Uterus (tissue), 3 donors: ENCODE measurements at regions not wholly inside any gene's neighbourhood (a gene's known extent, or its start where the extent isn't known, plus 50 kb on each side); places are given as distances from the start of the nearest gene placed in this dataset.

Source experiments
- DNase-seq, 2 donors: peaks; one replicate each; pipeline ENCODE4 v3.0.0-alpha.2; 2019 to 2020
- H3K27ac ChIP-seq, 2 donors: fragments of 200-600 bp; sonication (generic); 1 replicate in 1 of 2; 2 replicates in 1 of 2; pipeline ENCODE4 v1.5.1; 2016 to 2018
- H3K27me3 ChIP-seq, 2 donors: fragments of 200-600 bp; sonication (generic); one replicate each; pipeline ENCODE4 v1.5.1; 2018 to 2019; ENCODE audit warnings: control low read depth in 1 of 2
- H3K36me3 ChIP-seq, 2 donors: fragments of 200-600 bp; sonication (generic); one replicate each; pipeline ENCODE4 v1.5.1; 2019; ENCODE audit warnings: control low read depth in 1 of 2
- H3K4me1 ChIP-seq, 2 donors: fragments of 200-600 bp; sonication (generic); one replicate each; pipeline ENCODE4 v1.5.1; 2018 to 2019; ENCODE audit warnings: control low read depth in 1 of 2
- H3K4me3 ChIP-seq, 2 donors: fragments of 200-600 bp; sonication (generic); 1 replicate in 1 of 2; 2 replicates in 1 of 2; pipeline ENCODE4 v1.5.1; 2018 to 2019; ENCODE audit warnings: mild to moderate bottlenecking in 1 of 2
- H3K9me3 ChIP-seq, 2 donors: fragments of 200-600 bp; sonication (generic); one replicate each; pipeline ENCODE4 v1.5.1; 2019; ENCODE audit warnings: control low read depth in 1 of 2
- CTCF ChIP-seq, 4 experiments: fragments of 200-600 bp in 2 of 4; fragments of 450-650 bp in 2 of 4; sonication (generic) in 2 of 4; IDR thresholded peaks; one replicate each; pipeline ENCODE4 v1.5.1; 2016 to 2019; ENCODE audit warnings: antibody characterized with exemption in 4 of 4, mild to moderate bottlenecking in 2 of 4, moderate library complexity in 1 of 4
- POLR2A ChIP-seq, 2 donors: fragments of 450-650 bp; IDR thresholded peaks; one replicate each; pipeline ENCODE4 v1.6.1; 2016; ENCODE audit warnings: antibody characterized with exemption in 2 of 2, mild to moderate bottlenecking in 1 of 2, moderate library complexity in 1 of 2
- intact Hi-C: fragments of 100-400 bp; cut with DNase I; formaldehyde crosslinking; loops from one replicate; pipeline ENCODE4 v1.15.1; 2023; ENCODE audit warnings: low total_unique reads
- donor health status: DM: yes; HTN: yes; CAD: no.

GRCh38 chr22:48654492-48654891, 1173.2 kb downstream of the BRD1 start:
- H3K27me3 ChIP-seq: no peaks in the 10 kb centered on the region
- no peak overlapping the region for H3K27ac ChIP-seq
- no peak for DNase-seq
- H3K4me1 ChIP-seq: no peaks in the 10 kb centered on the region
- no peaks in the 10 kb centered on the region for H3K9me3 ChIP-seq
- H3K36me3 ChIP-seq: no peaks in the 10 kb centered on the region
- TF ChIP-seq POLR2A (IDR thresholded peaks at IDR 0.05): no peak
- intact Hi-C loops: no loop called here
- no peak overlapping the region for H3K4me3 ChIP-seq

DNA sequence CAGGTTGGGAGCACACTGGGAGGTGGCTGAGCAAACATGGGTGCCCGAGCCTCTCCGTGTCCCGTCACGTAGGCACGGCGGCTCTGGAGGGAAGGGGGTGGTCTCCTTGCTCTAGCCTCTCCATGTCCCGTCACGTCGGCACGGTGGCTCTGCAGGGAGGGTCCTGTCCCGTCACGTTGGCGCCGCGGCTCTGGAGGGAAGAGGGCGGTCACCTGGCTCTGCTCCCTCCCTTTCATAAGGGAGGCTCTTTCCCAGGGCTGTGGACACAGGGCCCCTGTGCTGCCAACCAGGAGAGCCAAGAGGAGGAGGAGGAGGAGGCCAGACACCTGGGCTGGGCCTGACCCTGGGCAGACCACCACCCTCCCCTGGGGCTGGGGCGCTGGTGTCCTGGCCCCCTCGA, 1173.7 kb downstream of the BRD1 start:
- Histone ChIP-seq H3K36me3 (no peaks in the 10 kb centered on the region), H3K4me3 (no peak overlapping the region), H3K27ac (no peak overlapping the region), H3K27me3 (no peaks in the 10 kb centered on the region), H3K4me1 (no peaks in the 10 kb centered on the region), H3K9me3 (no peaks in the 10 kb centered on the region)
- intact Hi-C loops: no loop called here
- TF ChIP-seq CTCF (IDR thresholded peaks at IDR 0.05) (no peak), POLR2A (IDR thresholded peaks at IDR 0.05) (no peak)
- DNase-seq: no peak

- no peak overlapping the region for H3K27ac ChIP-seq
- intact Hi-C loops: no loop called here
- no peaks in the 10 kb centered on the region for H3K4me1 ChIP-seq
- DNase-seq: no peak
- H3K9me3 ChIP-seq: no peaks in the 10 kb centered on the region
- no peak for TF ChIP-seq POLR2A (IDR thresholded peaks at IDR 0.05)
- no peak for TF ChIP-seq CTCF (IDR thresholded peaks at IDR 0.05)
- no peak overlapping the region for H3K4me3 ChIP-seq
- H3K27me3 ChIP-seq: no peaks in the 10 kb centered on the region
- no peaks in the 10 kb centered on the region for H3K36me3 ChIP-seq
These were observed 1174.4 kb downstream of the BRD1 start for GRCh38 chr22:48653306-48653705.

DNA sequence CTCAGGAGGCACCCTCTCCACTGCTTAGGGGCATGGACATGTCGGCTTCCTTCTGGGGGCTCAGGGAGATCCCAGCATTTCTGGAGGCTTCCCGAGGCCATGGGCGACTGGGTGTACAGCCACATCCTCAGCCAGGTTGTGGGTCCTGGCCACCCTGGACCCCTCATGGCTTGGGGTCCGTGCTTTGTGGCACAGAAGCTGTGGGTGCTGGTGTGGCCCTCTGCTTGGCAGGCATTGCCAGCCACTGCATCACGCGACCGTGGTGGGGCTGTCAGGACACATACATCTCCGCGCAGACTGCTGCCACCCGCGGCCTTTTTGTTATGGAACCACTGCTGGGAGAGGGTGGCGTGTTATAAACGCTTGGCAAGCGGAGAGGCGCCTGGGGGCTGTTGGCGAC, 1174.9 kb downstream of the BRD1 start:
- Histone ChIP-seq H3K4me3 (no peak overlapping the region), H3K36me3 (no peaks in the 10 kb centered on the region), H3K4me1 (no peaks in the 10 kb centered on the region), H3K27me3 (no peaks in the 10 kb centered on the region), H3K9me3 (no peaks in the 10 kb centered on the region), H3K27ac (no peak overlapping the region)
- intact Hi-C loops: no loop called here
- TF ChIP-seq CTCF (IDR thresholded peaks at IDR 0.05) (no peak), POLR2A (IDR thresholded peaks at IDR 0.05) (no peak)
- DNase-seq: no peak

DNA sequence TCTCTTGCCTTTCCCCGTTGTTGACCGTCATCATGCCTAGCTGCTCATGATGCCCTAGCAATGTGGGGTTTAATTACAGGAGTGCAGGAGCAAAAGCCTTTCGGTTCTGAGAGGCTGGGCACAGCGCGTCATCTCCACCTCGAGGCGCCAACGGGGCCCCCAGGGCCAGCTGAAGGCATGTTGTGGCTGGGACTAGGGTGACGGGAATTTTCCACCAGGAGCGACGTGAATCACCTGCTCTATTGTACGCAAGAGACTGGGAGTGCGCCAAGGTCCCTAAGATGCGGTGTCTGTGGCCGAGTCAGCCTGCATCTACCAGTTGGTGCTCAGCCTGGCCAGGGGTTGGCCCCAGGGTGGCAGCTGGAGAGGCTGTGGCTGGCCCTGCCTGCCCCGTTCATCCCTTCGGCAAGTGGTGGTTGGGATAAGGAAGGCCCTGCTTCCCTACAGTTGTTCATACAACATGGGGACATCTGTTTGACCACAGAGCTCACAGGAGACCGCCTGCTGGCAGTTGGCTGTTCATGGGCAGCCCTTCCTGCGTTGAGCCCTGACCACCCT, 1175.6 kb downstream of the BRD1 start:
- TF ChIP-seq POLR2A (IDR thresholded peaks at IDR 0.05) (no peak), CTCF (IDR thresholded peaks at IDR 0.05) (no peak)
- H3K36me3 ChIP-seq: no peaks in the 10 kb centered on the region
- no peak overlapping the region for H3K4me3 ChIP-seq
- no peak overlapping the region for H3K27ac ChIP-seq
- no peaks in the 10 kb centered on the region for H3K27me3 ChIP-seq
- no peak for DNase-seq
- intact Hi-C loops: no loop called here
- H3K4me1 ChIP-seq: no peaks in the 10 kb centered on the region
- H3K9me3 ChIP-seq: no peaks in the 10 kb centered on the region
